IPS-18a (cell line): ENCODE measurements at regions not wholly inside any gene's neighbourhood (a gene's known extent, or its start where the extent isn't known, plus 50 kb on each side); places are given as distances from the start of the nearest gene placed in this dataset.

Source experiments
- H3K27ac ChIP-seq: one replicate; pipeline ENCODE4 v1.5.1; 2013; ENCODE audit warnings: low read length
- H3K27me3 ChIP-seq: one replicate; pipeline ENCODE4 v1.6.1; 2013; ENCODE audit warnings: mild to moderate bottlenecking, low read length; ENCODE audit not compliant: control insufficient read depth, insufficient read depth
- H3K36me3 ChIP-seq: one replicate; pipeline ENCODE4 v1.6.1; 2013; ENCODE audit warnings: low read depth, low read length; ENCODE audit not compliant: control insufficient read depth
- H3K4me1 ChIP-seq: one replicate; pipeline ENCODE4 v1.6.1; 2013; ENCODE audit warnings: low read depth, low read length; ENCODE audit not compliant: control insufficient read depth
- H3K4me3 ChIP-seq: one replicate; pipeline ENCODE4 v1.5.1; 2013; ENCODE audit warnings: low read length
- H3K9ac ChIP-seq: one replicate; pipeline ENCODE4 v1.6.1; 2013; ENCODE audit warnings: mild to moderate bottlenecking, low read length, moderate library complexity
- H3K9me3 ChIP-seq: one replicate; pipeline ENCODE4 v1.6.1; 2013; ENCODE audit warnings: low read depth, low read length; ENCODE audit not compliant: control insufficient read depth

DNA sequence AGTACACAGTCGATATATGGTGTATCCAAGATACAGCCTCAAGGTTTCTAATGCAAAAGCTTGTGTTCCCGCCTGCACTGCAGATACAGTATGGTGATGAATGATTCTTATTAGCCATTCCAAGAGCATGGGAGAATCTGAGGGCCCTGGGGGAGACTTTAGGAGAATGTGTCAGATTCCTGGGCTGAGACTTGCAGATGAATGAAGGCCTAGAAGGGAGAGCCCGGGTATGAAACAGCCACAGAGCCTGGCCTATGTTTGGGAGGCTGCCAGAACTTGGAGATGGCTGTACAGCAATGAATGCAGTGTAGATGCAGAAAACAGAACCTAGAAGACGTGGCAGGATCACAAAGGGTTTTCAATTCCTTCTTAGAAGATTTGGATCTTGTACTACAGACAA, 510.7 kb downstream of the HAPSTR1 start:
- Histone ChIP-seq H3K36me3 (no peaks in the 10 kb centered on the region), H3K27ac (no peak overlapping the region), H3K9ac (no peak overlapping the region), H3K27me3 (no peaks in the 10 kb centered on the region), H3K9me3 (no peaks in the 10 kb centered on the region), H3K4me3 (no peak overlapping the region), H3K4me1 (no peaks in the 10 kb centered on the region)

GRCh38 chr16:9603316-9603715, 511.9 kb downstream of the HAPSTR1 start:
- H3K9ac ChIP-seq = no peak overlapping the region
- H3K27ac ChIP-seq = no peak overlapping the region
- no peaks in the 10 kb centered on the region for H3K36me3 ChIP-seq
- no peaks in the 10 kb centered on the region for H3K27me3 ChIP-seq
- H3K4me3 ChIP-seq = no peak overlapping the region
- H3K4me1 ChIP-seq = no peaks in the 10 kb centered on the region
- H3K9me3 ChIP-seq = no peaks in the 10 kb centered on the region

DNA sequence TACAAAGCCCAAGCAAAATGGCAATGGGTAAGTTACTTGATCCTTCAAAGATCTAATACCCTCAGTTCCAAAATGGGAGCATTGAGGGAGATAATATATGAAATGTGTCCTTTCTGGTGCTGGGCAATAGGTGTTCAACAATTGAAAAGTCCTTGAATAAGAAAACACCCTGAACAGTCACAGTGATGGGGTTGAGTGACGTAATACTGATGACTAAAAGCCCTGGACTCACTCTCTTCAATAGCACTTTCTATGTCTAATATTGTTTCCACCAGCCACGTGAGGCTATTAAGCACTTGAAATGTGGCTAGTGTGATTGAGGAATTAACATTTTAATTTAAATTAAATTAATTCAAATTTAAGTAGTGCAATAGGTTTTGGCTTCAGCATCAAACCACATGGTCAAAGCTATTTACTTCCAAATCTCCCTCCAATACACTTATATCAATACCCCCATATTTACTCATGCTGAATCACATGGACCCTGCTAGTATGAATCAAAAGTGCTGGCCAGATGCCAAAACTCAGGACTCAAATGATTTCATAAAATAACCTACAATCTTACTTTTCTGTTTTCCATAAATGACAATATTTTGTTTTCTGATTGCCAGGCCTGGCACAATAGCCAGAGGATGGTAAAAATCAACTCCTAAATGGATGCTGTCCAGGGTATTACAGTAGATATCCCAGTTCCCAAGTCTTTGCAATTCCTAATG, 516.2 kb downstream of the HAPSTR1 start:
- H3K4me3 ChIP-seq = no peak overlapping the region
- no peak overlapping the region for H3K27ac ChIP-seq
- no peaks in the 10 kb centered on the region for H3K9me3 ChIP-seq
- no peaks in the 10 kb centered on the region for H3K27me3 ChIP-seq
- H3K9ac ChIP-seq = no peak overlapping the region
- H3K4me1 ChIP-seq = no peaks in the 10 kb centered on the region
- H3K36me3 ChIP-seq = no peaks in the 10 kb centered on the region

DNA sequence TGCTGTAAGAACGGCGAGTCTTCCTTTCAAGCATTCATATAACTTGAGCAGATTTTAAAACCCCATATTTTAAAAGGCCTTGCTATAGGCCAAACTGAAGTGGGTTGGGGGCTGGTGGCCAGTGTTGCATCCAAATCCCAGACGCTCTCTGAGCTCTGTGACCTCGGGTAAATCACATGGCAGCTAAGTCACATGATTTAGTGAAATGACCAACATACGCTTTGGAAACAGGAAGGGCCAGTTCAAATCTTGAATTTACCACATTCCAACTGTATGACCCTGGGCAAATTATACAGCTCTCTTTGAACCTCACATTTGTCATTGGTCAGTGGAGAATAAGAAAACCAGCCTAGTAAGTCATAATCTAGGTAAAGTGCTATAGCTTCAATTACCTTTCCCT, 519.3 kb downstream of the HAPSTR1 start:
- H3K27me3 ChIP-seq = no peaks in the 10 kb centered on the region
- H3K4me1 ChIP-seq = no peaks in the 10 kb centered on the region
- no peak overlapping the region for H3K4me3 ChIP-seq
- H3K36me3 ChIP-seq = no peaks in the 10 kb centered on the region
- no peaks in the 10 kb centered on the region for H3K9me3 ChIP-seq
- H3K9ac ChIP-seq = no peak overlapping the region
- H3K27ac ChIP-seq = no peak overlapping the region

DNA sequence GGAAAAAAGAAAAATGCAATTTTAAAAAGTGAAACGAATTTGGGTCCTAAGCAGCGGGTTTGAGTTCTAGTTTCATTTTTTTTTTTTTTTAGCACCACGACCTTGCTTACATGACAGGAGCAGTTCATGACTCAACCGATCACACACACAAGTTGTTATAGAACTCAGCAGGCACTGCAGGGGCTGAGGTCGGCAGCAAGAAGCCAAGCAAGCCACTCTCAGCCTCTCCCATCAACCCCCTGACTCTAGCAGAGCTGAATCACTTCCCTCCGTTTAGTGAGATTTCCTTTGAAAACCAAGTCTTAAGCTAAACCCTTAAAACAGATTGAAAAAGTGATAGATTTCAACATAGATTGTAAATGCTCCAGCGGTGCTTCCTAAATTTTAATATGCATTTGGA, 520.8 kb downstream of the HAPSTR1 start:
- H3K4me1 ChIP-seq = no peaks in the 10 kb centered on the region
- no peaks in the 10 kb centered on the region for H3K27me3 ChIP-seq
- no peaks in the 10 kb centered on the region for H3K9me3 ChIP-seq
- H3K27ac ChIP-seq = no peak overlapping the region
- H3K9ac ChIP-seq = no peak overlapping the region
- no peak overlapping the region for H3K4me3 ChIP-seq
- no peaks in the 10 kb centered on the region for H3K36me3 ChIP-seq

DNA sequence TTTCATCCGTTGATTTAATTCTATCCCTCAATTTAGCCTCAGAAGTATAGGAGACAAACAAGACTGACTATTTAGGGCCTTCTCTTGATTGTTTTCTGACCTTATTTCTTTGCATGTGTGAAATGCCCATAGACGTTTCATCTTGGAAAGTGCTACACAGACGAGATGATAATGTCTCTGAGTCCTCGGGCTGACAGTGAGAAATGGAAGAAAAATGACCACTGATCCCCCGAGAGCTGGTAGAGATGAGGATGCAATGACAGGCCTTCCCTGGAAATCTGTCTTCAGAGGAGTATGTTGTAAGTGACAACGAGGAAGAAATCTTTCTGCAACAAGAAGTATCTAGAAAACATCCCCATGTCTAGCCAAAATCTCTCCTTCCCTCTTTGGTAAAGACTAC, 522.9 kb downstream of the HAPSTR1 start:
- Histone ChIP-seq H3K4me1 (no peaks in the 10 kb centered on the region), H3K9me3 (no peaks in the 10 kb centered on the region), H3K27ac (no peak overlapping the region), H3K9ac (no peak overlapping the region), H3K27me3 (no peaks in the 10 kb centered on the region), H3K4me3 (no peak overlapping the region), H3K36me3 (no peaks in the 10 kb centered on the region)

- Histone ChIP-seq H3K27me3 (no peaks in the 10 kb centered on the region), H3K4me1 (no peaks in the 10 kb centered on the region), H3K4me3 (no peak overlapping the region), H3K9me3 (peaks cover 7% of the 10 kb centered on the region), H3K36me3 (no peaks in the 10 kb centered on the region), H3K27ac (no peak overlapping the region), H3K9ac (no peak overlapping the region)
Observed at GRCh38 chr16:9622268-9622667, 530.8 kb downstream of the HAPSTR1 start.

- Histone ChIP-seq H3K9me3 (peaks cover 7% of the 10 kb centered on the region), H3K9ac (no peak overlapping the region), H3K27ac (no peak overlapping the region), H3K36me3 (no peaks in the 10 kb centered on the region), H3K27me3 (no peaks in the 10 kb centered on the region), H3K4me3 (no peak overlapping the region), H3K4me1 (no peaks in the 10 kb centered on the region)
Observed at GRCh38 chr16:9625122-9625521, 533.7 kb downstream of the HAPSTR1 start.

GRCh38 chr16:9627427-9627826, 536.0 kb downstream of the HAPSTR1 start:
- Histone ChIP-seq H3K9ac (no peak overlapping the region), H3K36me3 (no peaks in the 10 kb centered on the region), H3K9me3 (no peaks in the 10 kb centered on the region), H3K4me3 (no peak overlapping the region), H3K27me3 (no peaks in the 10 kb centered on the region), H3K4me1 (no peaks in the 10 kb centered on the region), H3K27ac (no peak overlapping the region)

- no peaks in the 10 kb centered on the region for H3K9me3 ChIP-seq
- H3K9ac ChIP-seq = no peak overlapping the region
- no peak overlapping the region for H3K4me3 ChIP-seq
- H3K27ac ChIP-seq = no peak overlapping the region
- no peaks in the 10 kb centered on the region for H3K27me3 ChIP-seq
- no peaks in the 10 kb centered on the region for H3K4me1 ChIP-seq
- H3K36me3 ChIP-seq = no peaks in the 10 kb centered on the region
Observed at GRCh38 chr16:9630119-9630518, 538.7 kb downstream of the HAPSTR1 start.

- H3K36me3 ChIP-seq = no peaks in the 10 kb centered on the region
- H3K27me3 ChIP-seq = no peaks in the 10 kb centered on the region
- no peak overlapping the region for H3K9ac ChIP-seq
- no peaks in the 10 kb centered on the region for H3K9me3 ChIP-seq
- no peak overlapping the region for H3K4me3 ChIP-seq
- H3K4me1 ChIP-seq = no peaks in the 10 kb centered on the region
- no peak overlapping the region for H3K27ac ChIP-seq
Observed at GRCh38 chr16:9630985-9631384, 539.5 kb downstream of the HAPSTR1 start.

DNA sequence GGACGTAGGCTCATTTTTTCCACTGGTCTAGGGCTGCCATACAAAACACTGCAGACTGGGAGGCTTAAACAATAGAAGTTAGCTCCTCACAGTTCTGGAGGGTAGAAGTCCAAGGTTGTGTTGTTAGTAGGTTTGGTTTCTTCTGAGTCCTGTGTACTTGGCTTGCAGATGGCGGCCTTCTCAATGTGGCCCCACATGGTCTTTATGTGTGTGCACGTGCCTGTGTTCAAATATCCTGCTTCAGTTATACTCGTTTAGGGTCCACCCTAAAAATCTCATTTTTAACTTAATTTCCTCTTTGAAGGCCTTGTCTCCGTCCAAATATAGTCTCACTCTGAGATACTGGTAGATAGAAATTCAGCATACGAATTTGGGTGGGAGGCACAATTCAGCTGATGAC, 542.4 kb downstream of the HAPSTR1 start:
- no peaks in the 10 kb centered on the region for H3K9me3 ChIP-seq
- no peak overlapping the region for H3K4me3 ChIP-seq
- H3K27me3 ChIP-seq = no peaks in the 10 kb centered on the region
- no peaks in the 10 kb centered on the region for H3K4me1 ChIP-seq
- no peak overlapping the region for H3K9ac ChIP-seq
- no peak overlapping the region for H3K27ac ChIP-seq
- no peaks in the 10 kb centered on the region for H3K36me3 ChIP-seq
